HG02885 (cell line): ENCODE measurements at regions not wholly inside any gene's neighbourhood (a gene's known extent, or its start where the extent isn't known, plus 50 kb on each side); places are given as distances from the start of the nearest gene placed in this dataset.
"Not testable (repeated sequence)": the region's sequence is repeated elsewhere in the genome, so short reads cannot be mapped to it uniquely, and the experiment has no call there.

Experiments
- ATAC-seq: cut with Tn5 transposase; IDR thresholded peaks from one replicate; pipeline ENCODE4 v1.9.1; 2021; ENCODE audit warnings: mild to moderate bottlenecking; ENCODE audit not compliant: unreplicated experiment, poor library complexity

GRCh38 chr2:33913071-33913616 lies 314.0 kb upstream of the FAM98A start:
- ATAC-seq = no peak

GRCh38 chr2:33911327-33911726 lies 312.2 kb upstream of the FAM98A start:
- ATAC-seq = no peak

GRCh38 chr2:33909945-33910695 lies 311.0 kb upstream of the FAM98A start:
- ATAC-seq = no peak

GRCh38 chr2:33907866-33908265 lies 308.8 kb upstream of the FAM98A start:
- no peak for ATAC-seq

GRCh38 chr2:33906129-33906528 lies 307.0 kb upstream of the FAM98A start:
- not testable (repeated sequence) for ATAC-seq

GRCh38 chr2:33904801-33905200 lies 305.7 kb upstream of the FAM98A start:
- no peak for ATAC-seq

GRCh38 chr2:33903701-33904100 lies 304.6 kb upstream of the FAM98A start:
- ATAC-seq = no peak

GRCh38 chr2:33903215-33903614 lies 304.1 kb upstream of the FAM98A start:
- no peak for ATAC-seq

- no peak for ATAC-seq
Measured at GRCh38 chr2:33900610-33901009, 301.5 kb upstream of the FAM98A start.

GRCh38 chr2:33897741-33898140 lies 298.6 kb upstream of the FAM98A start:
- no peak for ATAC-seq

- no peak for ATAC-seq
Measured at GRCh38 chr2:33893824-33894223, 294.7 kb upstream of the FAM98A start.

- ATAC-seq = no peak
Measured at GRCh38 chr2:33891616-33892015, 292.5 kb upstream of the FAM98A start.

GRCh38 chr2:33890686-33891085 lies 291.6 kb upstream of the FAM98A start:
- no peak for ATAC-seq

GRCh38 chr2:33877348-33878016 lies 278.4 kb upstream of the FAM98A start:
- no peak for ATAC-seq

GRCh38 chr2:33873076-33873605 lies 274.0 kb upstream of the FAM98A start:
- no peak for ATAC-seq

- no peak for ATAC-seq
Measured at GRCh38 chr2:33859811-33860461, 260.8 kb upstream of the FAM98A start.

GRCh38 chr2:33859176-33859575 lies 260.1 kb upstream of the FAM98A start:
- no peak for ATAC-seq

- no peak for ATAC-seq
Measured at GRCh38 chr2:33848486-33848885, 249.4 kb upstream of the FAM98A start.

GRCh38 chr2:33839791-33840190 lies 240.7 kb upstream of the FAM98A start:
- ATAC-seq = no peak

GRCh38 chr2:33836628-33837027 lies 237.5 kb upstream of the FAM98A start:
- no peak for ATAC-seq

GRCh38 chr2:33835911-33836310 lies 236.8 kb upstream of the FAM98A start:
- ATAC-seq = no peak
